H1 (cell line): ENCODE measurements at regions not wholly inside any gene's neighbourhood (a gene's known extent, or its start where the extent isn't known, plus 50 kb on each side); places are given as distances from the start of the nearest gene placed in this dataset.
A peak's percentile ranks its signal among the peaks of the same experiment; 100 is the strongest.

Experiments
- CTCF ChIA-PET: fragments of 300-600 bp; sonication (Branson Sonifier 250); formaldehyde crosslinking; loops from one replicate; lab custom pipeline; 2021; ENCODE audit not compliant: partially characterized antibody; lab: Charles Lee
- POLR2A ChIA-PET: fragments of 300-600 bp; sonication (Branson Sonifier 250); formaldehyde crosslinking; loops from one replicate; lab custom pipeline; 2021; ENCODE audit warnings: inconsistent platforms; ENCODE audit not compliant: partially characterized antibody; lab: Charles Lee
- DNase-seq, 2 experiments: peaks; one replicate each; pipeline versions ENCODE4 v3.0.0 to v3.0.0-alpha.2; 2010 to 2022; ENCODE audit warnings: low spot score in 2 of 2, low read depth in 1 of 2, mixed read lengths in 1 of 2
- FAIRE-seq: peaks from 2 replicates; lab custom pipeline; 2011; peaks lifted over from hg19 to GRCh38; lab: Jason Lieb, UNC
- H2AFZ ChIP-seq: 2 replicates; pipeline ENCODE4 v1.8.1; 2012; ENCODE audit warnings: low read length, inconsistent platforms
- H2AK5ac ChIP-seq: 2 replicates; pipeline ENCODE4 v1.6.1; 2013; ENCODE audit warnings: low read depth, low read length
- H2BK120ac ChIP-seq: replicated peaks from 2 replicates; pipeline ENCODE3; 2013; ENCODE audit warnings: low read depth, low read length, inconsistent platforms
- H2BK12ac ChIP-seq: 2 replicates; pipeline ENCODE4 v1.6.1; 2013; ENCODE audit warnings: low read depth, low read length
- H2BK15ac ChIP-seq: 2 replicates; pipeline ENCODE4 v1.6.1; 2013; ENCODE audit warnings: low read length
- H2BK20ac ChIP-seq: 2 replicates; pipeline ENCODE4 v1.6.1; 2013; ENCODE audit warnings: low read length
- H2BK5ac ChIP-seq: 2 replicates; pipeline ENCODE4 v1.6.1; 2013; ENCODE audit warnings: low read depth, low read length
- H3K14ac ChIP-seq: 2 replicates; pipeline ENCODE4 v1.6.1; 2013; ENCODE audit warnings: inconsistent platforms; ENCODE audit not compliant: insufficient read length
- H3K18ac ChIP-seq: 2 replicates; pipeline ENCODE4 v1.6.1; 2013; ENCODE audit warnings: low read length; ENCODE audit errors: extremely low read depth
- H3K23ac ChIP-seq: 2 replicates; pipeline ENCODE4 v1.6.1; 2013; ENCODE audit warnings: inconsistent platforms; ENCODE audit not compliant: insufficient read length
- H3K23me2 ChIP-seq: 2 replicates; pipeline ENCODE4 v1.6.1; 2013; ENCODE audit warnings: low read depth, low read length
- H3K27ac ChIP-seq: 2 replicates; pipeline ENCODE4 v1.6.1; 2011; ENCODE audit warnings: low read depth, low read length, inconsistent platforms
- H3K27me3 ChIP-seq, 4 experiments: replicated peaks in 1 of 4; 1 replicate in 1 of 4; 2 replicates in 3 of 4; pipeline versions ENCODE4 v1.6.1 to v1.8.1; 2011 to 2013; ENCODE audit warnings: low read length in 3 of 4, mild to moderate bottlenecking in 3 of 4, inconsistent platforms in 2 of 4, mixed read lengths in 2 of 4, moderate library complexity in 1 of 4; ENCODE audit not compliant: control insufficient read depth in 3 of 4, insufficient read depth in 3 of 4; ENCODE audit errors: extremely low read depth in 1 of 4
- H3K36me3 ChIP-seq, 4 experiments: 2 replicates each; pipeline versions ENCODE4 v1.6.1 to v1.8.1; 2011 to 2013; ENCODE audit warnings: mild to moderate bottlenecking in 4 of 4, low read length in 3 of 4, moderate library complexity in 2 of 4, control low read depth in 1 of 4, inconsistent platforms in 1 of 4; ENCODE audit not compliant: insufficient read depth in 4 of 4, control insufficient read depth in 2 of 4
- H3K4ac ChIP-seq: replicated peaks from 2 replicates; pipeline ENCODE3; 2013; ENCODE audit warnings: low read length, low read depth, mixed read lengths, inconsistent platforms; ENCODE audit not compliant: insufficient read length
- H3K4me1 ChIP-seq, 4 experiments: replicated peaks in 1 of 4; 1 replicate in 1 of 4; 2 replicates in 3 of 4; pipeline versions ENCODE4 v1.6.1 to v1.8.1; 2011 to 2013; ENCODE audit warnings: low read length in 3 of 4, inconsistent platforms in 2 of 4, mixed read lengths in 1 of 4; ENCODE audit not compliant: insufficient read depth in 4 of 4, control insufficient read depth in 3 of 4
- H3K4me2 ChIP-seq, 2 experiments: 2 replicates each; pipeline versions ENCODE4 v1.6.1 to v1.8.1; 2011 to 2013; ENCODE audit warnings: low read depth in 2 of 2, low read length in 2 of 2, control low read depth in 1 of 2, inconsistent platforms in 1 of 2, mild to moderate bottlenecking in 1 of 2; ENCODE audit not compliant: insufficient read depth in 1 of 2
- H3K4me3 ChIP-seq, 4 experiments: fragments of 200-600, 300-600 bp in 1 of 4; sonication (generic), shearing (Covaris generic), sonication (Bioruptor Twin) in 1 of 4; 2 replicates each; pipeline versions ENCODE4 v1.5.1 to v1.8.1; 2011 to 2016; ENCODE audit warnings: low read length in 4 of 4, low read depth in 3 of 4, control low read depth in 2 of 4, inconsistent platforms in 2 of 4, mild to moderate bottlenecking in 2 of 4, mixed read lengths in 1 of 4, moderate library complexity in 1 of 4; ENCODE audit not compliant: insufficient read depth in 2 of 4; ENCODE audit errors: extremely low read depth in 1 of 4
- H3K56ac ChIP-seq: replicated peaks from 2 replicates; pipeline ENCODE3; 2013; ENCODE audit warnings: low read depth, mild to moderate bottlenecking, mixed read lengths, low read length, inconsistent platforms; ENCODE audit not compliant: insufficient read length
- H3K79me1 ChIP-seq: 2 replicates; pipeline ENCODE4 v1.6.1; 2013; ENCODE audit warnings: low read depth, low read length, control low read depth
- H3K79me2 ChIP-seq, 2 experiments: 2 replicates each; pipeline versions ENCODE4 v1.6.1 to v1.8.1; 2012 to 2013; ENCODE audit warnings: low read length in 2 of 2, mild to moderate bottlenecking in 2 of 2, inconsistent platforms in 1 of 2; ENCODE audit not compliant: insufficient read depth in 2 of 2, control insufficient read depth in 1 of 2
- H3K9ac ChIP-seq, 4 experiments: replicated peaks in 1 of 4; 1 replicate in 1 of 4; 2 replicates in 3 of 4; pipeline versions ENCODE4 v1.6.1 to v1.8.1; 2011 to 2013; ENCODE audit warnings: low read depth in 3 of 4, low read length in 3 of 4, control low read depth in 2 of 4, mild to moderate bottlenecking in 2 of 4, moderate library complexity in 2 of 4, inconsistent platforms in 1 of 4; ENCODE audit errors: extremely low read depth in 1 of 4
- H3K9me3 ChIP-seq, 2 experiments: 2 replicates each; pipeline versions ENCODE4 v1.6.1 to v1.8.1; 2012 to 2013; ENCODE audit warnings: mild to moderate bottlenecking in 2 of 2, moderate library complexity in 2 of 2, control low read depth in 1 of 2, inconsistent platforms in 1 of 2, low read depth in 1 of 2, low read length in 1 of 2, mixed read lengths in 1 of 2; ENCODE audit not compliant: insufficient read depth in 2 of 2
- H4K20me1 ChIP-seq, 2 experiments: replicated peaks in 1 of 2; 2 replicates each; pipeline versions ENCODE3 to v1.8.1; 2011 to 2013; ENCODE audit warnings: inconsistent platforms in 2 of 2, low read length in 2 of 2, mild to moderate bottlenecking in 1 of 2; ENCODE audit not compliant: insufficient read depth in 2 of 2, control insufficient read depth in 1 of 2
- H4K5ac ChIP-seq: 2 replicates; pipeline ENCODE4 v1.6.1; 2013; ENCODE audit warnings: low read length, low read depth, mixed read lengths, inconsistent platforms; ENCODE audit not compliant: insufficient read length
- H4K8ac ChIP-seq: 2 replicates; pipeline ENCODE4 v1.8.0; 2013; ENCODE audit warnings: mild to moderate bottlenecking, moderate library complexity, low read length, inconsistent platforms; ENCODE audit not compliant: insufficient read depth; ENCODE audit errors: extremely low read depth
- H4K91ac ChIP-seq: replicated peaks from 2 replicates; pipeline ENCODE3; 2013; ENCODE audit warnings: low read length, mixed read lengths, inconsistent platforms; ENCODE audit not compliant: insufficient read length
- GABPA ChIP-seq: IDR thresholded peaks from 2 replicates; pipeline ENCODE4 v1.6.1; 2011; ENCODE audit warnings: mild to moderate bottlenecking, low read length, moderate library complexity, borderline replicate concordance; ENCODE audit not compliant: insufficient read depth
- HDAC6 ChIP-seq: IDR thresholded peaks from one replicate; pipeline ENCODE4 v1.7.1; 2012; ENCODE audit warnings: low read depth, mild to moderate bottlenecking, inconsistent platforms, low read length, moderate library complexity
- SP2 ChIP-seq: IDR thresholded peaks from 2 replicates; pipeline ENCODE4 v1.6.1; 2012; ENCODE audit warnings: mild to moderate bottlenecking, low read length, inconsistent platforms
- TAF1 ChIP-seq: IDR thresholded peaks from 2 replicates; pipeline ENCODE4 v1.6.1; 2011; ENCODE audit warnings: mild to moderate bottlenecking, low read depth, low read length
- WGBS, 2 experiments: shearing (Covaris generic) in 1 of 2; methylation state at CpG; one replicate each; pipeline versions ENCODE4 v1.1.6 to v1.1.7; 2013 to 2015; ENCODE audit warnings: low lambda C conversion rate in 2 of 2, mixed read lengths in 2 of 2, inconsistent platforms in 1 of 2, low coverage in 1 of 2, missing lambda C conversion rate in 1 of 2; ENCODE audit not compliant: insufficient replicate concordance in 2 of 2, insufficient coverage in 1 of 2, insufficient read length in 1 of 2; ENCODE audit errors: extremely low coverage in 1 of 2, missing lambda C conversion rate in 1 of 2; 5-methylcytosine and 5-hydroxymethylcytosine counted together
- TF ChIP-seq, protein P1 (sequence below): IDR thresholded peaks from 2 replicates; pipeline ENCODE4 v1.6.1; 2011; ENCODE audit warnings: low read depth, mild to moderate bottlenecking, low read length; ENCODE audit not compliant: insufficient read depth

DNA sequence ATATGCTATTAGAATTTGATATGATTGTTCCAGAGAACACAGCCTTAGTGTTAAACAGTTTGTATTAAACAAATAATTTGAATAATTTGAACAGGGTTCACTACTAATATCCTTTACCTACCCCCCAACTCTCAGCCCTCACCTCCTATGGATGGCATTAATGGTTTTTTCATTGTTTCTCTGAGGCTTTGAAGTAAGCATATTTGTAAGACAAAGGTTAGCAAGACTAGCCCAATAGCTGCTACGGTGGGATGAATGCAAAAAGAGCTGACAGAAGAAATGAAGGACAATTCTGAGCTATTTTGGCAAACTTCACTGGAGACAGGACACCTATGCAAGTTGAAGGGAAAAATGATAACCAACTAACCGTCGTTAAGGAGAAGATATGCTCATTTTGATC, 61.6 kb downstream of the ARL4A start:
- Histone ChIP-seq H3K79me2 (no peaks in the 10 kb centered on the region), H3K18ac (no peak overlapping the region), H3K23ac (no peak overlapping the region), H2AFZ (no peak overlapping the region), H4K20me1 (no peaks in the 10 kb centered on the region), H2AK5ac (no peak overlapping the region), H3K4me2 (peak overlapping the region; percentile 10 to 47), H4K5ac (no peak overlapping the region)
- no peak for DNase-seq
- no peak for TF ChIP-seq HDAC6
- TF ChIP-seq TAF1: no peak
- no peak for TF ChIP-seq SP2
- TF ChIP-seq, protein P1, sequence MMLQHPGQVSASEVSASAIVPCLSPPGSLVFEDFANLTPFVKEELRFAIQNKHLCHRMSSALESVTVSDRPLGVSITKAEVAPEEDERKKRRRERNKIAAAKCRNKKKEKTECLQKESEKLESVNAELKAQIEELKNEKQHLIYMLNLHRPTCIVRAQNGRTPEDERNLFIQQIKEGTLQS: no peak
- TF ChIP-seq GABPA: no peak
- TF ChIP-seq, all 59 proteins: peak for 0
- H3K14ac ChIP-seq: no peak overlapping the region
- H2BK20ac ChIP-seq: no peak overlapping the region
- no peak overlapping the region for H4K8ac ChIP-seq
- no peaks in the 10 kb centered on the region for H3K27me3 ChIP-seq
- ChIA-PET CTCF (interaction anchor here (1.0 kb wide), 1 partner anchor 22 kb away, joined by 3 read pairs; no protein-coding TSS in a partner anchor), POLR2A (interaction anchor here (1.0 to 1.7 kb wide), 2 partner anchors 10 to 62 kb away, joined by 3 read pairs; partner anchors contain the start of gene ARL4A)
- WGBS, 2 experiments: 23% methylated on average over 3 of the region's 3 CpGs; no CpG with 5 or more reads in 1 of the 2 experiments
- H4K91ac ChIP-seq: no peak overlapping the region
- H3K9me3 ChIP-seq: no peaks in the 10 kb centered on the region
- H3K4ac ChIP-seq: no peak overlapping the region
- H3K79me1 ChIP-seq: no peaks in the 10 kb centered on the region
- H3K23me2 ChIP-seq: no peaks in the 10 kb centered on the region; the same call in 1 of the 2 replicates
- H3K36me3 ChIP-seq: no peaks in the 10 kb centered on the region; a peak in 1 of 8 replicates
- H3K9ac ChIP-seq: no peak overlapping the region
- H3K4me1 ChIP-seq: peaks cover 0 to 11% (median 6%) of the 10 kb centered on the region in 4 experiments; a peak in 3 of 7 replicates
- peak overlapping the region in 1 of 4 experiments; percentile 23; a peak in 1 of 8 replicates for H3K4me3 ChIP-seq
- H2BK15ac ChIP-seq: no peak overlapping the region
- H2BK5ac ChIP-seq: no peak overlapping the region
- no peak overlapping the region for H2BK120ac ChIP-seq
- H2BK12ac ChIP-seq: no peak overlapping the region
- no peak overlapping the region for H3K27ac ChIP-seq
- H3K56ac ChIP-seq: no peak overlapping the region
- FAIRE-seq: peak; percentile 60
